ENCODE measurements at regions not wholly inside any gene's neighbourhood (a gene's known extent, or its start where the extent isn't known, plus 50 kb on each side); places are given as distances from the start of the nearest gene placed in this dataset.

DNA sequence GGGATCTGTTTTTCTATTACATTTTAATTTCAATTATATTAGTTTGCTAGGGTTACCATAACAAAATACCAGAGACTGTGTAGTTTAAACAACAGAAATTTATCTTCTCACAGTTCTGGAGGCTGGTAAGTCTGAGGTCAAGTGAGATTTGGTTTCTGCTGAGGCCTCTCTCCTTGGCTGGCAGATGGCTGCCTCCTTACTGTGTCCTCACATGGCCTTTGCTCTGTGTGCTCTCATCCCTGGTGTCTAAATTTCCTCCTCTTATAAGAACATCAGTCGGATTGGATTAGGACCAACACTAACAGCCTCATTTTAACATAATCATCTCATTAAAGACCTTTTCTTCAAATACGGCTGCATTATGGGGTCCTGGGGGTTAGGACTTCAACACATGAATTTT is 195.2 kb upstream of the CHODL start (continued):
- TF ChIP-seq, protein P1, sequence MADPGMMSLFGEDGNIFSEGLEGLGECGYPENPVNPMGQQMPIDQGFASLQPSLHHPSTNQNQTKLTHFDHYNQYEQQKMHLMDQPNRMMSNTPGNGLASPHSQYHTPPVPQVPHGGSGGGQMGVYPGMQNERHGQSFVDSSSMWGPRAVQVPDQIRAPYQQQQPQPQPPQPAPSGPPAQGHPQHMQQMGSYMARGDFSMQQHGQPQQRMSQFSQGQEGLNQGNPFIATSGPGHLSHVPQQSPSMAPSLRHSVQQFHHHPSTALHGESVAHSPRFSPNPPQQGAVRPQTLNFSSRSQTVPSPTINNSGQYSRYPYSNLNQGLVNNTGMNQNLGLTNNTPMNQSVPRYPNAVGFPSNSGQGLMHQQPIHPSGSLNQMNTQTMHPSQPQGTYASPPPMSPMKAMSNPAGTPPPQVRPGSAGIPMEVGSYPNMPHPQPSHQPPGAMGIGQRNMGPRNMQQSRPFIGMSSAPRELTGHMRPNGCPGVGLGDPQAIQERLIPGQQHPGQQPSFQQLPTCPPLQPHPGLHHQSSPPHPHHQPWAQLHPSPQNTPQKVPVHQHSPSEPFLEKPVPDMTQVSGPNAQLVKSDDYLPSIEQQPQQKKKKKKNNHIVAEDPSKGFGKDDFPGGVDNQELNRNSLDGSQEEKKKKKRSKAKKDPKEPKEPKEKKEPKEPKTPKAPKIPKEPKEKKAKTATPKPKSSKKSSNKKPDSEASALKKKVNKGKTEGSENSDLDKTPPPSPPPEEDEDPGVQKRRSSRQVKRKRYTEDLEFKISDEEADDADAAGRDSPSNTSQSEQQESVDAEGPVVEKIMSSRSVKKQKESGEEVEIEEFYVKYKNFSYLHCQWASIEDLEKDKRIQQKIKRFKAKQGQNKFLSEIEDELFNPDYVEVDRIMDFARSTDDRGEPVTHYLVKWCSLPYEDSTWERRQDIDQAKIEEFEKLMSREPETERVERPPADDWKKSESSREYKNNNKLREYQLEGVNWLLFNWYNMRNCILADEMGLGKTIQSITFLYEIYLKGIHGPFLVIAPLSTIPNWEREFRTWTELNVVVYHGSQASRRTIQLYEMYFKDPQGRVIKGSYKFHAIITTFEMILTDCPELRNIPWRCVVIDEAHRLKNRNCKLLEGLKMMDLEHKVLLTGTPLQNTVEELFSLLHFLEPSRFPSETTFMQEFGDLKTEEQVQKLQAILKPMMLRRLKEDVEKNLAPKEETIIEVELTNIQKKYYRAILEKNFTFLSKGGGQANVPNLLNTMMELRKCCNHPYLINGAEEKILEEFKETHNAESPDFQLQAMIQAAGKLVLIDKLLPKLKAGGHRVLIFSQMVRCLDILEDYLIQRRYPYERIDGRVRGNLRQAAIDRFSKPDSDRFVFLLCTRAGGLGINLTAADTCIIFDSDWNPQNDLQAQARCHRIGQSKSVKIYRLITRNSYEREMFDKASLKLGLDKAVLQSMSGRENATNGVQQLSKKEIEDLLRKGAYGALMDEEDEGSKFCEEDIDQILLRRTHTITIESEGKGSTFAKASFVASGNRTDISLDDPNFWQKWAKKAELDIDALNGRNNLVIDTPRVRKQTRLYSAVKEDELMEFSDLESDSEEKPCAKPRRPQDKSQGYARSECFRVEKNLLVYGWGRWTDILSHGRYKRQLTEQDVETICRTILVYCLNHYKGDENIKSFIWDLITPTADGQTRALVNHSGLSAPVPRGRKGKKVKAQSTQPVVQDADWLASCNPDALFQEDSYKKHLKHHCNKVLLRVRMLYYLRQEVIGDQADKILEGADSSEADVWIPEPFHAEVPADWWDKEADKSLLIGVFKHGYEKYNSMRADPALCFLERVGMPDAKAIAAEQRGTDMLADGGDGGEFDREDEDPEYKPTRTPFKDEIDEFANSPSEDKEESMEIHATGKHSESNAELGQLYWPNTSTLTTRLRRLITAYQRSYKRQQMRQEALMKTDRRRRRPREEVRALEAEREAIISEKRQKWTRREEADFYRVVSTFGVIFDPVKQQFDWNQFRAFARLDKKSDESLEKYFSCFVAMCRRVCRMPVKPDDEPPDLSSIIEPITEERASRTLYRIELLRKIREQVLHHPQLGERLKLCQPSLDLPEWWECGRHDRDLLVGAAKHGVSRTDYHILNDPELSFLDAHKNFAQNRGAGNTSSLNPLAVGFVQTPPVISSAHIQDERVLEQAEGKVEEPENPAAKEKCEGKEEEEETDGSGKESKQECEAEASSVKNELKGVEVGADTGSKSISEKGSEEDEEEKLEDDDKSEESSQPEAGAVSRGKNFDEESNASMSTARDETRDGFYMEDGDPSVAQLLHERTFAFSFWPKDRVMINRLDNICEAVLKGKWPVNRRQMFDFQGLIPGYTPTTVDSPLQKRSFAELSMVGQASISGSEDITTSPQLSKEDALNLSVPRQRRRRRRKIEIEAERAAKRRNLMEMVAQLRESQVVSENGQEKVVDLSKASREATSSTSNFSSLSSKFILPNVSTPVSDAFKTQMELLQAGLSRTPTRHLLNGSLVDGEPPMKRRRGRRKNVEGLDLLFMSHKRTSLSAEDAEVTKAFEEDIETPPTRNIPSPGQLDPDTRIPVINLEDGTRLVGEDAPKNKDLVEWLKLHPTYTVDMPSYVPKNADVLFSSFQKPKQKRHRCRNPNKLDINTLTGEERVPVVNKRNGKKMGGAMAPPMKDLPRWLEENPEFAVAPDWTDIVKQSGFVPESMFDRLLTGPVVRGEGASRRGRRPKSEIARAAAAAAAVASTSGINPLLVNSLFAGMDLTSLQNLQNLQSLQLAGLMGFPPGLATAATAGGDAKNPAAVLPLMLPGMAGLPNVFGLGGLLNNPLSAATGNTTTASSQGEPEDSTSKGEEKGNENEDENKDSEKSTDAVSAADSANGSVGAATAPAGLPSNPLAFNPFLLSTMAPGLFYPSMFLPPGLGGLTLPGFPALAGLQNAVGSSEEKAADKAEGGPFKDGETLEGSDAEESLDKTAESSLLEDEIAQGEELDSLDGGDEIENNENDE (IDR thresholded peaks at IDR 0.05; ENCODE audit: insufficient replicate concordance, low read length) = no peak
- TF ChIP-seq, protein P2, sequence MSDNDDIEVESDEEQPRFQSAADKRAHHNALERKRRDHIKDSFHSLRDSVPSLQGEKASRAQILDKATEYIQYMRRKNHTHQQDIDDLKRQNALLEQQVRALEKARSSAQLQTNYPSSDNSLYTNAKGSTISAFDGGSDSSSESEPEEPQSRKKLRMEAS (IDR thresholded peaks at IDR 0.05) = no peak
- TF ChIP-seq TCF12 (IDR thresholded peaks at IDR 0.05; ENCODE audit: low read depth, low read length) = no peak
- no peak for TF ChIP-seq SIRT6 (IDR thresholded peaks at IDR 0.05; ENCODE audit: low read length)
- TF ChIP-seq KDM4A (IDR thresholded peaks at IDR 0.05; ENCODE audit: low read depth, low read length, severe bottlenecking) = no peak
- TF ChIP-seq RXRA (IDR thresholded peaks at IDR 0.05; ENCODE audit: insufficient read depth, low read depth, low read length) = no peak
- no peak for TF ChIP-seq SP1 (IDR thresholded peaks at IDR 0.05; ENCODE audit: low read depth, low read length)
